SW480 (cell line): ENCODE measurements at regions not wholly inside any gene's neighbourhood (a gene's known extent, or its start where the extent isn't known, plus 50 kb on each side); places are given as distances from the start of the nearest gene placed in this dataset.
"Not testable (repeated sequence)": the region's sequence is repeated elsewhere in the genome, so short reads cannot be mapped to it uniquely, and the experiment has no call there.

Experiments used
- DNase-seq: peaks from one replicate; pipeline ENCODE4 v3.0.0-alpha.2; 2016; ENCODE audit warnings: low spot score

- DNase-seq: no peak
These were observed 120.2 kb downstream of the TLR5 start for GRCh38 chr1:223022641-223023473.

- no peak for DNase-seq
These were observed 119.2 kb downstream of the TLR5 start for GRCh38 chr1:223023863-223024262.

DNA sequence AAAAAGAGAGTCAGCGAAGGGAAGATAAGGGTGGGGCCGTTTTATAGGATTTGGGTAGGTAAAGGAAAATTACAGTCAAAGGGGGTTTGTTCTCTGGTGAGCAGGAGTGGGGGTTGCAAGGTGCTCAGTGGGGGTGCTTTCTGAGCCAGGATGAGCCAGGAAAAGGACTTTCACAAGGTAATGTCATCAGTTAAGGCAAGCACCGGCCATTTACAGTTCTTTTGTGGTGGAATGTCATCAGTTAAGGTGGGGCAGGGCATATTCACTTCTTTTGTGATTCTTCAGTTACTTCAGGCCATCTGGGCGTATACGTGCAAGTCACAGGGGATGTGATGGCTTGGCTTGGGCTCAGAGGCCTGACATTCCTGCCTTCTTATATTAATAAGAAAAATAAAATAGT lies 118.6 kb downstream of the TLR5 start:
- not testable (repeated sequence) for DNase-seq

GRCh38 chr1:223025190-223025734 lies 117.8 kb downstream of the TLR5 start:
- DNase-seq: not testable (repeated sequence)

- not testable (repeated sequence) for DNase-seq
These were observed 116.4 kb downstream of the TLR5 start for GRCh38 chr1:223026639-223027038.

GRCh38 chr1:223029985-223030769 lies 112.9 kb downstream of the TLR5 start:
- no peak for DNase-seq

DNA sequence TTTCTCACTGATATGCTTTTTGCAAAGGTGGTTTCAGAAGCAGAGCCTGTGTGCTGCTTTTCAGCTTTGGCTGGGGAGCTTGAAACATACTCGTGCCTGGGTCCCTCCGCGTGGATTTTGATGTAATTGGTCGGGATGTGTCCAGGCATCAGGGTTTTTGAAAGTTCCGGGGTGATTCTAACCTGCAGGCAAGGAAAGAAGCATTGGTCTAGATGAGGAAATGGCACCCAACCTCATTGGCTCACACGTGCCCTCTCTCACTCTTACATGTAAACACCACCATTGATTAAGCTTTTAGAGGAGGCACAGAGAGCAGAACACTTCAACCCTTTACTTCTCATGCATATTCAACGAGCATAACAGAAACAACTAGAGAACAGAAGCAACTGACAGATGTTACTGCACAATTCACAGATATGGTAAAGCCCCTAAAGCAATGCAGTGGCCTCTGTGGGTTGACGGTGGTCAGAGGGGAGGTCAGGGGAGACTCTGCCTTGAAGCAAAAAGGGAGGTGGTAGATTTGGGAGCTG lies 112.1 kb downstream of the TLR5 start:
- no peak for DNase-seq

DNA sequence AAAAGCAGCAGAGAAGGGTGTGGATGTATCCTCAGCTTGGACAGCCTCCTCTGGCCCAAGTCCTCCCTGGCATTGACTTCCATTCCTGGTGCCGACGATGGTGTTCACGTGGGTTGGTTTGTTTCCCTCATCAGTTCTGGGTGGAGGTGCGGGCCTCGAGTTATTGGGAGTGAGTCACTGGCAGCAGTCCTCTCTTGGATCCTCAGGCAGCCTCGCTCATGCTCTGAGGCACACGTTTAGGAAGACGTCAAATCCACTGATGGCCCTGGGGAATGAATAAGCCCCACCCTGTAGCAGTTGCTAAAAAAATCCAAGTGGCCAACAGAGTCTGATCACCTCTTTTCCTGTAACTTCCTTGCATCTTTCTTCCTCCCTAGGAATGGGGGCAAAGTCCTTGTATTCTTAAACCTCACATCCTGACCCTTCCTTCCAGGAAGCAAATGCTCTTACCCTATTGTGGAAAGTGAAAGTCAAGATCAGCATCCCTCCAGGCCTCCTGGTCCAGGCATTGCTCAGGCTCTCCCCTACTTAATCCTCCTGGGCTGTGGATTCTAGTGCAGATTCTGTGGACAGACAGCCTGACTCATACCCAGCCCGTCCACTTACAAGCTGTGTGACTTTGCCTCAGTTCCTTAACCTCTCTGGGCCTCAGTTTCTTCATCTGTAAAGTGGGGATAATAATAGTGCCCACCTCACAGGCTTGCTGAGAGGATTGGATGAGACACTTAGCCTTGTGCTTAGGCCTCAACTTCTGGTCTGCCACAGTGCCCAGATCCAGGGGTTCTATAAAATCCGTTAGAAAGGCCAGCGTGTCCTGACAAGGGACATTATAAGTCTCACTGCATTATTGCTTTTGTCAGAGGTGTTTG lies 111.1 kb downstream of the TLR5 start:
- DNase-seq: no peak

GRCh38 chr1:223033658-223034057 lies 109.4 kb downstream of the TLR5 start:
- no peak for DNase-seq

- no peak for DNase-seq
These were observed 108.7 kb downstream of the TLR5 start for GRCh38 chr1:223034270-223034798.

GRCh38 chr1:223035724-223036478 lies 107.1 kb downstream of the TLR5 start:
- DNase-seq: no peak

- no peak for DNase-seq
These were observed 106.6 kb downstream of the TLR5 start for GRCh38 chr1:223036479-223036845.

- DNase-seq: no peak
These were observed 105.2 kb downstream of the TLR5 start for GRCh38 chr1:223037845-223038244.

DNA sequence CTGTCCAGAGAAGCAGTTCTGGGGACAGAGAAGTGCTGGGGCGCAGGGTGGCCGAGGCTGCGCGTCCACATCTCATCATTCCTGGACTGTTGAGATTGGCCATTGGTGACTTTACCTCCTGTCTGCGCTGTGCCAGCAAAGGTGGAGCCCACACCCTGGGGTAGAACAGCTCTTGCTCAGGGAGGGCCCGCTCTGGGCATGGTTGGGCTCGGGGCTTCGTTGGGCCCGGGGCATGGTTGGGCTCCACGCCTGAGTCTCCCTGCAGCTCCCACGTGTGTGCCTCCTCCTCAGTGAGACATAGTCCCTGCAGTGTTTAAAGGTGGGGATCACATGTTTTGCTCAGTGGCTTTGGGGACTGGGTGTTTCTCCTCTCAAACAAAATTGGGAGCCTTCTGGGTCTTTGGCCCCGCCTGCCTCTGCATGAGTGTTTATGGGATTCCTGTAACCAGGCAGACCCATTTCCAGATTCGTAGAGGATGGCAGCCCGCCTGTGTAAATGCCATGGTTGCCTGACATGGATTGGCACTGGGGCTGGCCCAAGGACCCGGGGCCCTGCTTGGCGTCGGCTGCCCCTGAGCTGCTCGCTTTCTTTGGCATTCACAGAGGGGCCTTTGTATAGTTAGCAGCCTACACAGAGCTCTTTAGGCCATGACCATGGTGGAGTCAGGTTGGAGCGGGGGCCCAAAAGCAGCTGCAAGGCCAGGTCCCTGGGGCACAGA lies 104.6 kb downstream of the TLR5 start:
- no peak for DNase-seq

GRCh38 chr1:223039990-223040389 lies 103.1 kb downstream of the TLR5 start:
- no peak for DNase-seq

DNA sequence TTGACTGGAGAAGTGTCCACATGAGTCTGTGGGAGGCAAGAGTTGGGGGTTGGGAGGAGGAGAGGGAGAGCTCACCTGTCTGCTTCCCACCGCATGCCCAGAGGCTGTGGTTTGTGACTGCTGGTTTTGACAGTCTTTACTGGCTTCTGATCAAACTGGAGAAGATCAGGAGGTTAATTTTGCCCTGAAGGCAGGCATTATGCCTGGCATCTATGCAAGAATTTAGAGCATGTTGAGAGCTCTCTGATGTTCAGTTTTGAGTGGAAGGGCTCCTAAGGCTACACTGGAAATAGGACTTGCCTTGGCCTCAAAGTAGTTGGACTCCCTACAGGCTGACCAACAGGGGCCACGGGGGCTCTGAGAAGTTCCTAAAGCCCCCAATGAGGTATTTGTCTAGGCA lies 101.6 kb downstream of the TLR5 start:
- no peak for DNase-seq

DNA sequence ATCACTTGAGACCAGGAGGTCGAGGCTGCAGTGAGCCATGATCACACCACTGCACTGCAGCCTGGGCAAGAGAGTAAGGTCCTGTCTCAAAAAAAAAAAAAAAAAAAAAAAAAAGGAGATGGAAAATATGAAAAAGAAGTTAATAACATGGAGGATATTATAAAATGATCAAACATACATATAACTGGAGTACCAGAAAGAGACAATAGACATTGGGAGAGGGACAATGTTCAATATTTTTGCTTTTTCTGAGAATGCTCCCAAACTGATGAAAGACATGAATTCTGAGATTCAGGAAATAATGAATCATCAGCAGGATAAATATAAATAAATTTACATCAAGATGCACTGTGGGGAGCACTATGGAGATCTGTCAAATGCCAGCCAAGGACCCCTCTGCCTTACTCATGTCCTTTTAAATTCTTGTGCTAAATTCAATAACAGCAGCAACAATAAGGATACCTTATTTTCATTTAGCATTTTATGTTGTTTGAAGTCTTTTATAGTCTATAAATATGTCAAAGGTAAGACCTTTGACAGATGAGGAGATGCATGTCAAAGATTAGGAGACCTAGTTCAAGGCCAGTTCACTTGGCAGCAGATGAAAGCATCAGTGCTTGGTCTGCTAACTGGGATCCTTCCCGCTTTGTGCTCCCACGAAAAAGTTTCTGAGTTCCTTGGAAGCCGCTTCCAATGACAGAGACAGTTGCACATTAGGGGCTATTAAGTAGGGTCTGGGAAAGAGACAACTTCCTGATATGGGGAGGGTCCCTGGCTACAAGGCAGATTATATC lies 97.7 kb downstream of the TLR5 start:
- no peak for DNase-seq

GRCh38 chr1:223046011-223046410 lies 97.0 kb downstream of the TLR5 start:
- no peak for DNase-seq

DNA sequence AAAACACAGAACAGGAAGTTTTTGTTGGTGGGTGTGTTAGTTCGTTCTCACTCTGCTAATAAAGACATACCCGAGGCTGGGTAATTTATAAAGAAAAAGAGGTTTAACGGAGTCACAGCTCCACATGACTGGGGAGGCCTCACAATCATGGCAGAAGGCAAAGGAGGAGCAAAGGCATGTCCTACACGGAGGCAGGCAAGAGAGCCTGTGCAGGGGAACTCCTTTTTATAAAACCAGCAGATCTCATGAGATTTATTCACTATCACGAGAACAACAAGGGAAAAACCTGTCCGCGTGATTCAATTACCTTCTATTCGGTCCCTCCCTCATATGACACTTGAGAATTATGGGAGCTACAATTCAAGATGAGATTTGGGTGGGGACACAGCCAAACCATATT lies 96.6 kb downstream of the TLR5 start:
- DNase-seq: not testable (repeated sequence)
